ENCODE measurements at regions not wholly inside any gene's neighbourhood (a gene's known extent, or its start where the extent isn't known, plus 50 kb on each side); places are given as distances from the start of the nearest gene placed in this dataset.
"Not testable (repeated sequence)": the region's sequence is repeated elsewhere in the genome, so short reads cannot be mapped to it uniquely, and the experiment has no call there.

DNA sequence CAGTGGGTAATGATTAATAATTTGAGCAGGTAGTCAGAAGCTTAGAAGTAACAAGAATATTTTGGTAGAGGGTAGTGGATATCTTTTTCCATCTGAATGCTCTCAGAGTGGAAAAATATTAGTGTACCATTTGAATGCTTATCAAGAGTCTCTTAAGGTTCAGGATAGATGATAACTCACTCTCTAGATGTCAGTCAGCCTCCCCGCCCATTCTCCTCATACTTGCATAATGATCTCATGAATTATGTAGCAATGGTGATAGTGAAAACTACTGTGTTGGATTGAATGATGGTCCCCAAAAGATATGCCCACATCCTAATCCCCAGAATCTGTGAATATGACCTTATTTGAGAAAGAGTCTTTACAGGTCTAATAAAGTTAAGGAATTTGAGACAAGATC is 132.7 kb upstream of the KLF12 start:
- Histone ChIP-seq H3K36me3 (ENCODE audit: control insufficient read depth in 4 of 4, insufficient read depth in 4 of 4, low read length in 4 of 4) (no peaks in the 10 kb centered on the region), H3K9ac (ENCODE audit: insufficient read depth in 1 of 2, low read length in 2 of 2) (no peak overlapping the region), H3K27ac (ENCODE audit: low read depth in 1 of 2, low read length in 1 of 2) (no peak overlapping the region), H3K4me3 (no peak overlapping the region), H3K4me1 (ENCODE audit: control insufficient read depth in 5 of 5, insufficient read depth in 5 of 5, low read length in 5 of 5) (no peaks in the 10 kb centered on the region), H3K9me3 (ENCODE audit: control insufficient read depth in 4 of 4, insufficient read depth in 3 of 4, low read length in 3 of 4) (peaks cover 0 to 3% (median under 1%) of the 10 kb centered on the region in 4 donors), H3K27me3 (ENCODE audit: control insufficient read depth in 3 of 3, insufficient read depth in 3 of 3, low read length in 2 of 3) (no peaks in the 10 kb centered on the region)
- DNase-seq (no peak), ATAC-seq (ENCODE audit: insufficient read depth, low FRiP score) (no peak)
- TF ChIP-seq, protein P1, sequence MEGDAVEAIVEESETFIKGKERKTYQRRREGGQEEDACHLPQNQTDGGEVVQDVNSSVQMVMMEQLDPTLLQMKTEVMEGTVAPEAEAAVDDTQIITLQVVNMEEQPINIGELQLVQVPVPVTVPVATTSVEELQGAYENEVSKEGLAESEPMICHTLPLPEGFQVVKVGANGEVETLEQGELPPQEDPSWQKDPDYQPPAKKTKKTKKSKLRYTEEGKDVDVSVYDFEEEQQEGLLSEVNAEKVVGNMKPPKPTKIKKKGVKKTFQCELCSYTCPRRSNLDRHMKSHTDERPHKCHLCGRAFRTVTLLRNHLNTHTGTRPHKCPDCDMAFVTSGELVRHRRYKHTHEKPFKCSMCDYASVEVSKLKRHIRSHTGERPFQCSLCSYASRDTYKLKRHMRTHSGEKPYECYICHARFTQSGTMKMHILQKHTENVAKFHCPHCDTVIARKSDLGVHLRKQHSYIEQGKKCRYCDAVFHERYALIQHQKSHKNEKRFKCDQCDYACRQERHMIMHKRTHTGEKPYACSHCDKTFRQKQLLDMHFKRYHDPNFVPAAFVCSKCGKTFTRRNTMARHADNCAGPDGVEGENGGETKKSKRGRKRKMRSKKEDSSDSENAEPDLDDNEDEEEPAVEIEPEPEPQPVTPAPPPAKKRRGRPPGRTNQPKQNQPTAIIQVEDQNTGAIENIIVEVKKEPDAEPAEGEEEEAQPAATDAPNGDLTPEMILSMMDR (IDR thresholded peaks at IDR 0.05; ENCODE audit: control extremely low read depth, extremely low read depth), result no peak
- 83 to 86% methylated on average over 1 of the region's 1 CpG for WGBS, 2 donors

DNA sequence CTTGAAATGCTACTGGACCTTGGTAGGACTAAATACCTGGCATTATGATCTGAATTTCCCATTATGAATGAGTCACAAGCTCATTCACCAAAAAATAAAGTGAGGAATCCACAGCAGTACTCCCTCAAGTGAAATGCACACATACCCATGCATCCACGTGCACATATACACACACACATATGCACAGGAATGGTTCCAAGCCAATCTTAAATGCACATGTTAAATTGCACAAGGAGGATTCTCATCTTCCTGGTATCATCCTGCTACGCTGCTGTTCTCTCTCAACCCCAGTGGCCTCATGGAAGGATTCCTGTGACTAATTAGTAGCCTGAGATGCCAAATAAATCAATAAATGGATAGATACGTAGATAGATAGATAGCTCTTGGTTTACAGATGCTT is 132.1 kb upstream of the KLF12 start:
- no peak for DNase-seq
- H3K27me3 ChIP-seq (ENCODE audit: control insufficient read depth in 3 of 3, insufficient read depth in 3 of 3, low read length in 2 of 3), result no peaks in the 10 kb centered on the region
- no peak overlapping the region for H3K27ac ChIP-seq (ENCODE audit: low read depth in 1 of 2, low read length in 1 of 2)
- no peak overlapping the region for H3K4me3 ChIP-seq
- H3K36me3 ChIP-seq (ENCODE audit: control insufficient read depth in 4 of 4, insufficient read depth in 4 of 4, low read length in 4 of 4), result no peaks in the 10 kb centered on the region
- no peaks in the 10 kb centered on the region for H3K4me1 ChIP-seq (ENCODE audit: control insufficient read depth in 5 of 5, insufficient read depth in 5 of 5, low read length in 5 of 5)
- ATAC-seq (ENCODE audit: insufficient read depth, low FRiP score), result no peak
- TF ChIP-seq, protein P1 (IDR thresholded peaks at IDR 0.05; ENCODE audit: control extremely low read depth, extremely low read depth), result no peak
- H3K9me3 ChIP-seq (ENCODE audit: control insufficient read depth in 4 of 4, insufficient read depth in 3 of 4, low read length in 3 of 4), result peaks cover 0 to 3% (median 2%) of the 10 kb centered on the region in 4 donors
- WGBS, 2 donors, result 81 to 90% methylated on average over 3 of the region's 3 CpGs
- H3K9ac ChIP-seq (ENCODE audit: insufficient read depth in 1 of 2, low read length in 2 of 2), result no peak overlapping the region

DNA sequence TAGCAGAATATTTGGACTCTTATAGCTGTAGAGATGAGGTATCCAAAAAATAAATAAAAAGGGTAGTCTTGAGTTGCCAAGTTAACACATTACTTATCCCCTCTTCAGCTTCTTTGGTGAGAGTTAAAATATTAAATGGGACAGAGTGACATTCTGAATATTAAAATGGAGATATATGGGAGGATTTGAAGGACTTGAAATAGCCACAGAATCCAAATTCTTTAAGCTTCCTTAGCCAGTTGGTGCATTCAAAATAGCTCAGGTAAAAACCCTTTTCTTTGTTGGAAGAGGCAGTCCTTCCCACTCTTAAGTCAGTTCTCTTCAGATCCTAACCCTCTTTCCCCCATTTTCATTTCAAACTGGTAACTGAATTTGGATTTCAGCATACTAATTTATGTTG is 130.1 kb upstream of the KLF12 start:
- H3K4me3 ChIP-seq, result no peak overlapping the region
- no peak for DNase-seq
- ATAC-seq (ENCODE audit: insufficient read depth, low FRiP score), result no peak
- peaks cover 0 to 3% (median 2%) of the 10 kb centered on the region in 4 donors for H3K9me3 ChIP-seq (ENCODE audit: control insufficient read depth in 4 of 4, insufficient read depth in 3 of 4, low read length in 3 of 4)
- H3K4me1 ChIP-seq (ENCODE audit: control insufficient read depth in 5 of 5, insufficient read depth in 5 of 5, low read length in 5 of 5), result no peaks in the 10 kb centered on the region
- TF ChIP-seq, protein P1 (IDR thresholded peaks at IDR 0.05; ENCODE audit: control extremely low read depth, extremely low read depth), result no peak
- H3K27me3 ChIP-seq (ENCODE audit: control insufficient read depth in 3 of 3, insufficient read depth in 3 of 3, low read length in 2 of 3), result no peaks in the 10 kb centered on the region
- H3K9ac ChIP-seq (ENCODE audit: insufficient read depth in 1 of 2, low read length in 2 of 2), result no peak overlapping the region
- no peak overlapping the region for H3K27ac ChIP-seq (ENCODE audit: low read depth in 1 of 2, low read length in 1 of 2)
- no peaks in the 10 kb centered on the region for H3K36me3 ChIP-seq (ENCODE audit: control insufficient read depth in 4 of 4, insufficient read depth in 4 of 4, low read length in 4 of 4)

DNA sequence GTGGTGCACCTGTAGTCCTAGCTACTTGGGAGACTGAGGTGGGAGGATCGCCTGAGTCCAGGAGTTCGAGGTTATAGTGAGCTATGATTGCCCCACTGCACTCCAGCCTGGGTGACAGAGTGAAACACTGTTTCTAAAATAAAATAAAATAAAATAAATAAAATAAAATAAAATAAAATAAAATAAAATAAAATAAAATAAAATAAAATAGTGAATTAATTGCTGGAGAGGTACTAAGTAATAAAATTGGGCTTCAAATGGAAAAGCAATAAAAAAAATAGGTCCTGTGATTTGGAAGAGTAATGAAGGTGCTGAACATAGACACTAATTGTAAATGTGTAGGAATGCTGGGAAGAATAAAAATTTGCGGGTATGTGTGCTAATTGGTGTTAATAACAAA is 126.2 kb upstream of the KLF12 start:
- H3K4me3 ChIP-seq; ATAC-seq (ENCODE audit: insufficient read depth, low FRiP score); H3K27me3 ChIP-seq (ENCODE audit: control insufficient read depth in 3 of 3, insufficient read depth in 3 of 3, low read length in 2 of 3); H3K27ac ChIP-seq (ENCODE audit: low read depth in 1 of 2, low read length in 1 of 2); H3K9me3 ChIP-seq (ENCODE audit: control insufficient read depth in 4 of 4, insufficient read depth in 3 of 4, low read length in 3 of 4); H3K4me1 ChIP-seq (ENCODE audit: control insufficient read depth in 5 of 5, insufficient read depth in 5 of 5, low read length in 5 of 5); DNase-seq; H3K36me3 ChIP-seq (ENCODE audit: control insufficient read depth in 4 of 4, insufficient read depth in 4 of 4, low read length in 4 of 4); H3K9ac ChIP-seq (ENCODE audit: insufficient read depth in 1 of 2, low read length in 2 of 2): not testable (repeated sequence)
- 94 to 98% methylated on average over 3 of the region's 3 CpGs for WGBS, 2 donors
